ENCODE measurements at regions not wholly inside any gene's neighbourhood (a gene's known extent, or its start where the extent isn't known, plus 50 kb on each side); places are given as distances from the start of the nearest gene placed in this dataset.

DNA sequence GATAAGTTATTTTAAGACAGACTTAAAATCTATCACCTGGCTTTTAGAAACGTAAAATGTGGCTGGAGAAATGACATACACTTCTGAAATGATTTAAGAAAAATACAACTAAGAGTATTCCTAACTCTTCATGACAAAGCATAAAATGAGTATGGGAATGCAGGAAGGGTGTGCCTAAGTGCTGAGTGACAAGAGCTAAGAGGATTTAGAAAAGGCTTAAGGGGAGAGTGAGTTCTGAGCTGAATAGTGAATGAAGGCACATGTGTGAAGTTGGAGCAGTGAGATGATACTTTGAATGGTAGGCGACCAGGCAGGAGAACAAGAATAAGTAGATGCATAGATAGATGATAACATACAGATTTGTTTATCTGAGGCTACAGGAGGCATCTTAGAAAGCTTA lies 458.3 kb upstream of the TENM3 start:
- TF ChIP-seq EZH2 (IDR thresholded peaks at IDR 0.05) = no peak
- no peak for TF ChIP-seq POLR2AphosphoS5 (IDR thresholded peaks at IDR 0.05; ENCODE audit: borderline replicate concordance, low read depth, low read length)
- no peak for TF ChIP-seq FOXP2 (optimal IDR thresholded peaks at IDR 0.05; ENCODE audit: control extremely low read depth, extremely low read length, insufficient read depth)
